Stimulated activated CD4-positive, alpha-beta T cell treated with anti-CD3 and anti-CD28 coated beads, Interleukin-12 subunit alpha, Interleukin-12 subunit beta, amount 100 ng/mL, for 4 hours (primary cell): ENCODE measurements at regions not wholly inside any gene's neighbourhood (a gene's known extent, or its start where the extent isn't known, plus 50 kb on each side); places are given as distances from the start of the nearest gene placed in this dataset.

Source experiments
- DNase-seq: peaks from one replicate; pipeline ENCODE4 v3.0.0-alpha.2; 2020

DNA sequence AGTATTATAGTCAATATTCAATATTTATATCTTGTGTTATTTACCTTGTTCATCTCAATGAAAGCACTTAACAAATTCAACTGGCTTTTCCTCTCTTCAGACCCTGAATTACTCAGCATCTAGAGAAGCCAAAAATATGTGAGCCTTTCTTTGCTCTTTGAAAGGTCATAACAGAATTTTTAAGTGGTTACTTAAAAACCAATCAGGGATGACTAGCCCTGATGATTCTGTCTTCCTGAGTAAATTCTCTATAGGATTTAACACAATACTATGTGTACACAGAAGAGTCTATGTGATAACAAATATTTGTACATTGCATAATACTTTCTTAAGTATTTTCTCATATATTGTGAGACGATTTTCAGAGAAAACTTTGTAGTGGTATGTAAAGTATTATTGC lies 546.3 kb downstream of the MAT2B start:
- no peak for DNase-seq

DNA sequence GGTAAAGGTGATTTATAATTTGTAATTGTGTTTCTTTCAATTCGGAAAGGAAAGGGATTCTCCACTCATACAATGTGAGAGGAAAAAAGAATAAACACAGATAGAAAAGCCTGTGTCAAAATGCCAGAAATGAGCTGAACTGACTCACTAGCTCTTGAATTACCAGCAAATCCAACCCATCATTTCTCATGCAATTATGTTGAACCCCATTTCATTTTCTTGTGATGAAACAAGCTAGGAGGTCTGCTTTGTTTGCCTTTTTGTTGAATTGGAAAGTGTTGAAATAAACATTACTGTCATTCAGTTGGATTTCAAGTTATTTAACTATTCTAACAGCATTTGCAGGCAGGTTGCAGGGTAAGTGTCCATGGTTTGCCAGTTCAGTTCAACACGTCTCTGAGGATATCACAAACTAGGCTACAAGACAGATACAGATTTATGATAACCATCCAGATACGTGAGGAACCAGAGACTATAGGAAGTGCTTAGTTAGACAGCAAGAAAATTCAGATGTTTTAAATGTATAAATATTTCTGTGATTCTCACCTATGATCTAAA lies 547.2 kb downstream of the MAT2B start:
- no peak for DNase-seq

DNA sequence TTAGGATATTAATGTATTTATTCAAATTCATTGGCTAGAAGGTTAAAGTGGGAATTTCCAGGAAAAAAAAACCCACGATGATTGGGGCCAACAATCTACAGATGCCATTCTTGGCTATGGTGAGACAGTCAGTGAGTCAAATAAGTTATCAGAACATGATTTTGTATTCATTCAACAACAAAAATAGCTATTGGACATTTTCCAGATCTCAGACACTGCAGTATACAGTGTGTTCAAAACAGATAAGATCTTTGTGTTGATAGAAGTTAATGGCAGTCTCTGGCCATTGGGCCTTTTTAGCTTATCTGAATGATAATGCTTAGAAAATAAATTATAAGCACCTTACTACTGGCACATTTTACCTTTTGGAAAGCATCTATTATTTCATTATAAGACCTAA lies 547.7 kb downstream of the MAT2B start:
- no peak for DNase-seq

DNA sequence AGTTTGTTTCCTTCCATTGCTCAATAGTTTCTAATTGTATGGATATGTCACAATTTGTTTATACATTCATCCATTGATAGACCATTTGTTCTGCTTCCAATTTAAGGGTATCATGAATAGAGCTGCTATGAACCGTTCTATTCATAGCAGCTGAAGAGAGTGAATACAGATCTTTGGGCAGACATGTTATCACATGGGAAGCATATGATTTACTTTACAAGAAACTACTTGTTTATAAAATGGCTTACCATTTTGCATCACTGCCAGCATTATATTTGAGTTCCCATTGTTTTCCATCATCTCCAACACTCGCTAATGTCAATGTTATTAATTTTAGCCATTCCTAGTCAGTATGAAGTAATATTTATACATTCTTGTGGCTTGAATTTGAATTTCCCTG lies 549.0 kb downstream of the MAT2B start:
- DNase-seq: no peak

DNA sequence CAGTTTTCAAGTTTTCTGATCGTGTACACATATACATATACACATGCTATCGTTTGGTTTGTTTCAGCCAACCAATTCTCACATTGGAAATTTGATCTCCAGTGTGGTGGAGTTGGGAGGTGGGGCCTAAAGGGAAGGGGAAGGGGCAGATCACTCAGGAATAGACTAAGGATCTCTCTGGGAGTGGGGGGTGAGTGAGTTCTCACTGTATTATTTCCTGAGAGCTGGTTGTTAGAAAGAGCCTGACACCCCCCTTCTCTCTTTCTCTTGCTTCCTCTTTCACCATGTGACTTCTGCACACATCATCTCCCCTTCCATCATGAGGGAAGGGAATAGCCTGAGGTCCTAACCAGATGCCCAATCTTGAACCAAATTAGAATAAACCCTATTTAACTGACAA lies 551.7 kb downstream of the MAT2B start:
- no peak for DNase-seq

DNA sequence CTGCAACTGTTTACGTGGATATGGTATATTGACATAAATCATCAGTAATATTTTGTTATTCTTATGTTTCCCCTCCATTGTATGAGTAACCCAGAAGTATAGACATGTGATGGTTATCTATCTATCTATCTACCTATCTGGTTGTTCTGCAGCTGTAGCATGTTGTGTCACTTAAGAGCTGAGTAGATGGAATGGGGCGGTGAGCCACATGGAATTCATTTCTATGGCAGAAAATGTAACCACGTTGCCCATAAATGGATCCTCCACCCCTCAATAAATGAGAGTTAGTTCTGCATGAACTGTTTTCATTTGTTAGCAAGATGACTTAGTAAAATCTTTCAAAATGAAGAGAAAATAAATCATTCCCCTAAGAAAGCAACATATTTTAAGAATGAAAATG lies 553.2 kb downstream of the MAT2B start:
- DNase-seq: no peak

DNA sequence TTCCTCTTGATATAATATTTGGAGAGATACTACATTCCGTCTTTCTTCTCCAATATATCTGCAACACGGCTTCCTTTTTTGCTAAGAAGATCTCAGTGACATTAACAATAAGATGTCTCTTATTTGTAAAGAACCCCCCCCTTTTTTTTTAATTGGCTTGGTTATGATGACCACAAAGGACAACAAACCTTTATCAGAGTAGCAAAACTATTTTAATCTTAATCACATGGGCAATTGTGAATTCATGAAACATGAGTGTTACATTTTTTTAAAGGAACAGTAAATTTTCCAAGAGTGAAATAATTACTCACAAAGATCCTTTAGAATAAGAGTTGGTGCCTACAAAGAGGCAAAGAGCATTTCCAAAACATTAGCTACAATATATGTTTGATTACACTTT lies 554.1 kb downstream of the MAT2B start:
- DNase-seq: no peak

DNA sequence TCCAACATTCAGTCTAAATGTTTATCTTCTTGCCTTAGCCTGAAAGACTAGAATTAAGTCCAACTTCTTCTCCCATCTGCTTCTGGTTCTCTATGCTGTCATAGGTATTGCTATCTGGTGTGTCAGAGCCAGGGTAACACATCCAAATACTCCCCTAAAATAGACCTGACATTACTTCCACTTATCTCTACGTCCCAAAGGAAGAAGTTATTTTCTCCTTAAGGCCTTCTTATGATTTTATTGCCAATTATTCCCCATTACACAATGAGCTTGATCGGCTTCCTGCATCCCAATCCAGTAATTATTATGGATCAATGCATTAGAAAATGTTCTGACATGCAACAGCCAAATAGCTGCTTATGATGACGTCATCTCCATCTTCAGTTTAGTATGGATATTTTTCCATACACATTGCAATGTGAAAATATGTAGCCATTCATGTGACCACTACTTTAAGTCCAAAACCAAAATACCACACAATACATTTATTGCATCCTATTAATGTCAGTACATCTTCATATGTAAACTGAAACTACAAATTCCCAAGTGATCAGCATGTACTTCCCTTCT lies 555.5 kb downstream of the MAT2B start:
- DNase-seq: no peak

DNA sequence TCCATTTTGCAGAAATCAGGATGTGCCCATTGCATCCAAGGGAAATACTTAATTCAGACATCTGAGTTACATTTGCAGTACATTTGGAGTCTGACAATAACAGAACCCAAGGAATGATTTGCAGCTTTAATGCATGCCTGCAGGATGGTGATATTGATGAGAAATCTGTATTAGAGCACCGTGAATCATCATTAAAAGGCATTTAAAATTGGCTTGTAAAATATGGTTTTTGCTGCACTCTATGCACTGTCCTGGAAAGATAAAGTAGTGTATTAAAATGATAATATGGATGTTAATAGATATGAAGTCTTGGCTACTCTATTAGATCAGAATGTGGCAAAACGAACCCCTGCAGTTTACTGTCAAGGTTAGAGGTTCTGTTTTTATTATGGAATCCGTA lies 556.9 kb downstream of the MAT2B start:
- no peak for DNase-seq

DNA sequence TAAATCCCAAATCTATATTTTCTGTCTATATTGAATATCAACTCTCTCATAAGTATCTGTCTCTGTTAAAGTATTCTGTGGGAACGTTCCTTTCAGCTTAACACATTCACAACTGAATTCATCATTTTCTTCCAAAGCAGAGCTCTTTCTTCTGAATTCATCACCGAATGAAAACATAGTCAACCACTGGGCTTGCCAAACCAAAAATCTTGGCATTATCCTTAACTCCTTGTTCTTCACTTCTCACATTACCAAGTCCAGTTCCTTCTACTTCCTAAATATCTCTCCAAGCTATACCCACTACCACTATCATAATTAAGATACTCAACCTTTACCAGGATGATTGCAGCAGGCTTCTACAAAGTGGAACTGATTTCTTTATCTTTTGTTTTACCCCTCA lies 559.8 kb downstream of the MAT2B start:
- no peak for DNase-seq

DNA sequence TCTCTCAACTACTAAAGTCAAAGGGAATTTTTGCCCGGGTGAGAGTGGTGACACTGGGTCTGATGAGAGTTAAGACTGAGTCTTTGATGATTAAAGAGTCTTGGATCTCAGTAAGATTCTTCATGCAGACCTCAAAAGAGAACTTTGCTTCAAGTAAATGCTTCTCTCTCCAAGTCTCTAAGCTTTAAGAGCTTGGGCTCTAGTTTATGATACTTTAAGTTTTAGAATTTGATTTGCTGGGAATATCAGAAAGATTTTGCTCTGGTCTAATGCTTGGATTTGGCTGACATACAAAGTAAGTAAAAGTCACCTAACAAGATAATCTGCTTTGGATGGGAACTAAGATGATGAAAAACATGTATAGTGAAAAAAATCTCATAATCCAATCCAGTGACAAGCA lies 566.3 kb downstream of the MAT2B start:
- DNase-seq: no peak

DNA sequence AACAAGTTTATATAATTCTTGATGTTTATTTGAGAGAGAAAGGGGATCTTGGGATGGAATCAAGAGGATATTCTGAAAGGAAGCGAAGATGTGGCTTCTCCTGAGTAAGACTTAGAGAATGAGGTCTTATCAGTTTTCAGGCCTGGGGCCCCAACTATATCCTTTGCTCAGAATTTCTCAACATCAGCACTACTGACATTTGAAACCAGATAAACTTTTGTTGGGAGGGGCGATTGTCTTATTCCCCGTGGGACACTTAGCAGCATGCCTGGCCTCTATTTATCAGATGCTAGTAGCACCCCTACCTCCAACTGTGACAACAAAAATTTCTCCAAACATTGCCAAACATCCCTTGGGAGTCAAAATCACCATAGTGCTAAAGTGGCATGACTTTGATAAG lies 567.7 kb downstream of the MAT2B start:
- DNase-seq: no peak

DNA sequence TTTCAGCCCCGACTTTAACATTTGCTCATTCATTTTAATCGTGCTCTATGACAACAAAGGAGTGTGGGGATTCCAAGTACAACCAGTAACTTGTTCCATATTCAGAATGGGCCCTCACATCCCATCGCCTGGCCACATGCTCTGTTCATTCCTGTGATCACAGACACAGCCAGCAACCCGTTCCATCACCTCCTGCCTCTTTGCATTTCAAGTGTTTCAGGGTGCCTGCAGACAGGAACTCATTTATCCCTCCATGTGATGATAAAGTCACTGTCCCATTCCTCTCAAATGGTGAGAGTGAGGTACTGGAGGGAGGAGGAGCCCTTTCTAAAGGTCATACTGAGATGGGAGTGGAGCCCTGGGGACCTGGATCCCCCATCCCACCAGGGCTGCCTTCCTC lies 571.1 kb downstream of the MAT2B start:
- DNase-seq: no peak

DNA sequence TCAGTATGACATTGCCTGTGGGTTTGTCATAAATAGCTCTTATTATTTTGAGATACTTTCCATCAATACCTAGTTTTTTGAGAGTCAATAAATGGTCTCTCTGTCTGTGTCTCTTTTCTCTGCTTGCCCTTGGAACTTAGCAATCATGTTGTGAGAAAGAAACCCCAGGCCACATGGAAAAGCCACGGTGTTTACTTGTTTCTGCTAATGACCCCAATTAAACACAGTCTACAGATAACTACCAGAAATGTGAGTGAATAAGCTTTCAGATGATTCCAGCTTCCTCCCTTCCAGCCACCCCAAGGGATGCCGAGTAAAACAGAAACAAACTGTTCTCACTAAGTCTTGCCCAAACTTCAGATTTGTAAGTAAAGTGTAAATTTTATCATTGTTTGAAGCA lies 584.9 kb downstream of the MAT2B start:
- DNase-seq: no peak

DNA sequence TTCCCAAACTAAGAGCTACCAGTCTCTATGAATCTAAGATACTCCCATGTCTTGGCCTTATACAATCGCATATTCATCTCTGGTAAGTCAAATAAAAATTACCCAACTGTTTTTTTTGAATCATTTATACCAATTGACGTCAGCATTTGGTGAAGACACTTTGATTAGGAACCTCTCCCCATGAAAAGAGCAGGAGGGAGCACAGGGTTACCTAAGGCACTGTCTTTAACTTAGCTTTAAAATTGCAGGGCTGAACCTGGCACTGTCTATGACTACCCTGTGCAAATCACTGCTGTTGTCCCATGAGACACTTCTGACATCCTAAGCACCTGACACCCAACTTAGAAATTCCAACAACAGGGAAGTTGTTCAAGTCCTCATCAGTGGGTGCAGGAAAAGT lies 586.4 kb downstream of the MAT2B start:
- no peak for DNase-seq

DNA sequence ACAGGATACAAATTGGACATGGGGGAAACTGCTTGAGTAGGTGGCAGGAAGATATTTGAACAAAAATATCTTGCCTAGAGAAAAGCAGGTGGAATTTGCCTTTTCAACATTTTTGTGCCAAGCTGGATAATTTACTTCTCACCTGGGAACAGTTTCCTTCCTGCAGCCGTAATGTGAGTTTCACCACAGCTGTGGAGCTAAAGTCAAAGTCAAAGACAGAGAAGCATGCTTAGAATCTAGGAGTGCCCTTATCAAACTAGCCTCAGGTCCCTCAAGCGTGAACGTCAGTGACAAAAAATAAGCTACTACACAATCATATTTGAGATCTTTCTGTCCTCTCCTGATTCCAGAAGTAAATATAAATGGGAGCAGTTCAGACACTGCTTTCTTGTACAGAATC lies 588.9 kb downstream of the MAT2B start:
- DNase-seq: no peak

DNA sequence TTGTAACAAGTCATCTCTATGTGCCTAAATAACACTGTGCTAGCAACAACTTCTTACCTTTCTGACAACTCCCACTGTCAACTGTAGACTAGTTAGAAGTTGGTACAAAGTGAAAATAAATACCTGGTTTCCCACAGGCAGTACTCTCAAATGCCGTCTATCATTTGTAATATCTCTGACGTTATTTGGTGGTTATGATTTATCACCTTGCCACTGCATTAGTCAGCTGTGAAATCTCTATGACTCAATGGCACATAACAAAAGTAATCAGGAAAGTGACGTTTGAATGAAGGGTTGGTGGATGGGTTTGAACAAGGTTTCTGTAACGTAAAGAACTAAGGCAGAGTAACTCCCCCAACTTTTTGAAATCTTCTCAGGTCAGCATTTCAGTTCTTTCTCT lies 592.3 kb downstream of the MAT2B start:
- no peak for DNase-seq

DNA sequence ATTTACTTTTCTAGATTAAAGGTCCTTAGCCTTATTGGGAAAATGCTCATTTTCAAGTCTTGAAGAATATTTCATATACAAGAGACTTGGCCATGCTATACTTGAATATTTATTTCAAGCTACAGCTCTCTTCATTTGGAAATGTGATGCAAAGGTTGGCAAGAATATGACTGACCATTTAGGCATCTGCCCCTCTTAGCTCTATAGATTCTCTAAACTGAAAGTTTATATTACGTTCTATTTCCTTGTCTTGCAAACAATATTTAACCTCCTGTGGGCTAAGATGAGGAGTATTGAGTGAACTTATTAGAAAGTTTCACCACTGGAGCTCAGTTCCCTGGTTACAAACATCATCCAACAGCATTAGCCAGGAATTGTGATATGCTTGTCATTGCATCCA lies 593.1 kb downstream of the MAT2B start:
- DNase-seq: no peak

DNA sequence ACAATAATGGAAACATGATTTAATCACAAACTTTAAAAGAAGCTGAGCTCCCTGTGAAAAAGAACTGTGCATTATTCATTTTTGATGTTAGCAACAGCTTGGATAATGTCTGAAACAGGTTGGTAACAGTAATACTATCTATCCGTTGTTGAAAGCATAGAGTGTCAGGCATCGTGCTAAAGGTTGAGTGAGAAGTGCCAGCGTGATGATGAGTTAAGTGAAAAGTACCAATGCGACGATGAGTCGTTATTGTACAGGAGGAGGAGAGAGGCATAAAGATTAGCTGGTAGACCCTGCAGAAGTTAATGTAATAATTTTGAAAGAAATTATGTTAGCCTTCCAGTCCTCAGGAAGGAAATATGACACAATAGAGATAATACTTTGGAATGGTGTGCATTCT lies 593.6 kb downstream of the MAT2B start:
- no peak for DNase-seq

DNA sequence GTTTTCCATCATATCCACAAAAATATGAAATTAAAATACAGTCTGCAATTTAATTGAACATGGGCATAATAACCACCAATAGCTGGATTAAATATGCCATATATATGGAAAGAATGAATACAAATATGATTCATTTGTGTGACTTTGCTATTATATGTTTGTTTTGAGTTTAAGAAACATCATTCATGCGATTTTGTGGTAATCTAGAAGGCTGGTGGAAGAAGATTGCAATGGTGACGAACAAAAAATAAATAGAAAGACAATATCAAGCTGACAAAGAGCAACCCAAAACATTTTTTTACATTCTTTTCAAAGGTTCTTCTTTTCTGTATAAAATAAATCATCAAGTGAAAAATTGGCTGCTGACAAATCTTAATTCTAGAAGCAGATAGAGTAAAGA lies 610.0 kb downstream of the MAT2B start:
- DNase-seq: no peak

DNA sequence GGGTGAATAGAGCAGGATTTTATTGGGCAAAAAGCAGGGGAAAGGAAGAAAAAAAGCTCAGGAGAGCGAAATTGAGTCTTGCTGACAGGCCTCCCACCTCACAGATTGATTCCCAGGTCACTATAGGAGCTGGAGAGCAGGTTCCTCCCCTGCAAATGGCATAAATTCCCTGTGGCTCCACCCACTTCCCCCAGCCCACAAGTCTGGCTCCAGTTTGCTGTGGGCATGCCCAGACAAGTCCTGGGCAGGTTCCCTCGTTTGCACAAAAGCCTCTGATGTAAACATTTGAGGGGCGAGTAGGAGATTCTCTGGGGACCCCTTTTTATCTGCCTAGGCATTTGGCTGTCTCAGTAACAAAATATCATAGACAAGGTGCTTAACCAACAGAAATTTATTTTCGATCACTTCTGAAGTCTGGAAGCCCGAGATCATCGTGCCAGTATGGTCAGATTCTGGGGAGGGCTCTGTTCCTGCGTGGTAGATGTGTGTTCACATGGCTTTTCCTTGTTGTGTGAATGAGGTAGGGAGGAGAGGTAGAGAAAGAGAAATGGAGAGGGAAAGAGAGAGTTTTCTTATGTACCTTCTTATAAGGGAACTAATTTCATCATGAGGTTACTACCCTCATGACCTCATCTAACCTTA lies 614.5 kb downstream of the MAT2B start:
- no peak for DNase-seq

DNA sequence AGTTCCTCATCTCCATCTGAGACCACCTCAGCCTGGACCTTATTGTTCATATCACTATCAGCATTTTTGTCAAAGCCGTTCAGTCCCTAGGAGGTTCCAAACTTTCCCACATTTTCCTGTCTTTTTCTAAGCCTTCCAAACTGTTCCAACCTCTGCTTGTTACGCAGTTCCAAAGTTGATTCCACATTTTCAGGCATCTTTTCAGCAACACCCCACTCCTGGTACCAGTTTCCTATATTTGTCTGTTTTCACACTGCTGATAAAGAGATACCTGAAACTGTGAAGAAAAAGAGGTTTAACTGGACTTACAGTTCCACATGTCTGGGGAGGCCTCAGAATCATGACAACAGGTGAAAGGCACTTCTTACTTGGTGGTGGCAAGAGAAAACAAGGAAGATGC lies 622.1 kb downstream of the MAT2B start:
- DNase-seq: no peak

DNA sequence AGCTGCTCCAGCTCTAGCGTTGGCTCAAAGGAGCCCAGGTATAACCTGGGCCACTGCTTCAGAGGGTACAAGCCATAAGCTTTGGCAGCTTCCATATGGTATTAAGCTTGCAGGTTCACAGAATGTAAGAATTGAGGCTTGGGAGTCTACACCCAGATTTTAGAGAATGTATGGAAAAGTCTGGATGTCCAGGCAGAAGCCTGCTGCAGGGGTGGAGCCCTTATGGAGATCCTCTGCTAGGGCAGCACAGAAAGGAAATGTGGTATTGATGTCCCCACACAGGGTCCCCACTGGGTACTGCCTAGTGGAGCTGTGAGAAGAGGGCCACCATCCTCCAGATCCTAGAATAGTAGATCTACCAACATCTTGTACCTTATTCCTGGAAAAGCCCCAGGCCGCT lies 626.9 kb downstream of the MAT2B start:
- DNase-seq: no peak

DNA sequence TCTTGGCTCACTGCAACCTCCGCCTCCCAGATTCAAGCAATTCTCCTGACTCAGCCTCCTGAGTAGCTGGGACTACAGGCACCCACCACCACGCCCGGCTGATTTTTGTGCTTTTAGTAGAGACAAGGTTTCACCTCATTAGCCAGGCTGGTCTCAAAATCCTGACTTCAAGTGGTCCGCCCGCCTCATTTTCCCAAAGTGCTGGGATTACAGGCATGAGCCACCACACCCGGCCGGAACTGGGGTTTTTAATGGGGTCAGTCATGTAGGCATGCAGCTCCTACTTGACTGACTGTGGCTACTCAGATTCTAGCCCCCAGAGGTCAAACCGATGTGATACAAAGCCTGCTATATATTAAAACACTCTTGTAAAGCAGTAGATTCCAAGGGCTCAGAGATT lies 631.7 kb downstream of the MAT2B start:
- DNase-seq: no peak

DNA sequence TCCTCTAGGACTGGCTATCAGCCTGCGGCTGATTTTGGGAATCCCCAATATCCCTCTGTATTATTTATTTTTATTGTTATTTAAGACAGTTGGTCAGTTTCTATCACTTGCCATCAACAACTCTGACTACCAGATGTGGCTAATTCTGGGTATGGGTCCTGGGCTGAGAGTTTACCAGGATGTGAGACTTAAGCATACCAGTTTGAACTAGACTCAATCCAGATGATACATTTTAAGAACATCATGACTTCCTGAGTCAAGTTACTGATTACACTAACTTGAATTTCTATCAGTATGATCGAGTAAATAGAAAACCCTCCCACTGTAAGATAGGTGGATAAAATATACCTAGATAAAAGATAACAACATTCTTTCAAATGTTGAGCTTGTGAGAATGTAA lies 634.0 kb downstream of the MAT2B start:
- no peak for DNase-seq
